GM12892 (cell line): ENCODE measurements at regions not wholly inside any gene's neighbourhood (a gene's known extent, or its start where the extent isn't known, plus 50 kb on each side); places are given as distances from the start of the nearest gene placed in this dataset.

ENCODE experiments used
- POLR2A ChIP-seq: IDR thresholded peaks from 2 replicates; pipeline ENCODE4 v1.6.1; 2011; ENCODE audit warnings: low read depth, low read length, control low read depth
- POLR2AphosphoS5 ChIP-seq: IDR thresholded peaks from 2 replicates; pipeline ENCODE4 v1.6.1; 2011; ENCODE audit warnings: low read depth, low read length, control low read depth

GRCh38 chr4:93960916-93961315 is 132.4 kb downstream of the ATOH1 start:
- TF ChIP-seq POLR2A (no peak), POLR2AphosphoS5 (no peak)
